OCI-LY1 (cell line): ENCODE measurements at regions not wholly inside any gene's neighbourhood (a gene's known extent, or its start where the extent isn't known, plus 50 kb on each side); places are given as distances from the start of the nearest gene placed in this dataset.
"Not testable (repeated sequence)": the region's sequence is repeated elsewhere in the genome, so short reads cannot be mapped to it uniquely, and the experiment has no call there.

ENCODE experiments used
- H2AFZ ChIP-seq: fragments of 200-600 bp; sonication (generic), shearing (Covaris generic); 2 replicates; pipeline ENCODE4 v1.6.0; 2014; ENCODE audit warnings: antibody characterized with exemption, mild to moderate bottlenecking, low read length
- H3F3A ChIP-seq: fragments of 200-600 bp; sonication (generic), shearing (Covaris generic); 2 replicates; pipeline ENCODE4 v1.6.0; 2014; ENCODE audit warnings: mild to moderate bottlenecking, antibody characterized with exemption, low read length, moderate library complexity; ENCODE audit not compliant: insufficient read depth
- H3K27ac ChIP-seq: fragments of 200-600 bp; sonication (generic); 2 replicates; pipeline ENCODE4 v1.5.1; 2014; ENCODE audit warnings: low read length, mixed run types, mild to moderate bottlenecking, low read depth; ENCODE audit not compliant: poor library complexity, severe bottlenecking
- H3K27me3 ChIP-seq: fragments of 200-600 bp; sonication (generic); 2 replicates; pipeline ENCODE4 v1.6.0; 2014; ENCODE audit warnings: antibody characterized with exemption, mild to moderate bottlenecking, low read length, moderate library complexity; ENCODE audit not compliant: insufficient read depth
- H3K36me3 ChIP-seq: fragments of 200-600 bp; sonication (generic); 2 replicates; pipeline ENCODE4 v1.6.1; 2014; ENCODE audit warnings: mild to moderate bottlenecking, antibody characterized with exemption, low read length, moderate library complexity, mixed read lengths; ENCODE audit not compliant: insufficient read depth
- H3K4me1 ChIP-seq: fragments of 200-600 bp; sonication (generic); 2 replicates; pipeline ENCODE4 v1.5.1; 2014; ENCODE audit warnings: mild to moderate bottlenecking, low read length, moderate library complexity; ENCODE audit not compliant: insufficient read depth, severe bottlenecking
- H3K4me2 ChIP-seq: fragments of 200-600 bp; sonication (generic), shearing (Covaris generic); 2 replicates; pipeline ENCODE4 v1.6.1; 2014; ENCODE audit warnings: low read length
- H3K4me3 ChIP-seq: fragments of 200-600 bp; sonication (generic); 2 replicates; pipeline ENCODE4 v1.5.1; 2014; ENCODE audit warnings: low read length, low read depth, mild to moderate bottlenecking, mixed read lengths; ENCODE audit not compliant: poor library complexity, severe bottlenecking
- H3K79me2 ChIP-seq: fragments of 200-600 bp; shearing (Covaris generic); 2 replicates; pipeline ENCODE4 v1.6.1; 2016; ENCODE audit warnings: mixed run types, low read length, mixed read lengths; ENCODE audit not compliant: insufficient read depth
- H3K9ac ChIP-seq: fragments of 200-600 bp; sonication (generic), shearing (Covaris generic); 2 replicates; pipeline ENCODE4 v1.6.1; 2014; ENCODE audit warnings: mild to moderate bottlenecking, low read length, mixed read lengths
- H3K9me2 ChIP-seq: fragments of 200-600 bp; sonication (generic), shearing (Covaris generic); 2 replicates; pipeline ENCODE4 v1.6.1; 2014; ENCODE audit warnings: low read depth, mild to moderate bottlenecking, low read length, mixed read lengths
- H3K9me3 ChIP-seq: fragments of 200-600 bp; shearing (Covaris generic); 2 replicates; pipeline ENCODE4 v1.6.1; 2014; ENCODE audit warnings: low read length, mixed read lengths
- H4K20me1 ChIP-seq: fragments of 200-600 bp; sonication (generic), shearing (Covaris generic); 2 replicates; pipeline ENCODE4 v1.6.0; 2016; ENCODE audit warnings: mild to moderate bottlenecking, low read length; ENCODE audit not compliant: insufficient read depth
- EZH2 ChIP-seq: fragments of 200-600 bp; sonication (generic), shearing (Covaris generic); IDR thresholded peaks from 2 replicates; pipeline ENCODE4 v1.8.0; 2017; ENCODE audit warnings: borderline replicate concordance, mixed run types, mild to moderate bottlenecking, antibody characterized with exemption, low read length, moderate library complexity, mixed read lengths
- TF ChIP-seq, protein P1 (sequence below): fragments of 200-600 bp; sonication (generic), shearing (Covaris generic); IDR thresholded peaks from 2 replicates; pipeline ENCODE4 v1.5.1; 2017; ENCODE audit warnings: mild to moderate bottlenecking, antibody characterized with exemption, low read length, moderate library complexity, mixed read lengths

- Histone ChIP-seq H3K9me3 (no peaks in the 10 kb centered on the region), H3K4me1 (no peaks in the 10 kb centered on the region), H2AFZ (no peak overlapping the region), H3K36me3 (no peaks in the 10 kb centered on the region), H3K27ac (no peak overlapping the region), H4K20me1 (no peaks in the 10 kb centered on the region), H3F3A (no peaks in the 10 kb centered on the region), H3K4me3 (no peak overlapping the region), H3K27me3 (no peaks in the 10 kb centered on the region), H3K9me2 (no peaks in the 10 kb centered on the region), H3K9ac (no peak overlapping the region), H3K79me2 (no peaks in the 10 kb centered on the region), H3K4me2 (no peak overlapping the region)
- no peak for TF ChIP-seq EZH2
- TF ChIP-seq, protein P1, sequence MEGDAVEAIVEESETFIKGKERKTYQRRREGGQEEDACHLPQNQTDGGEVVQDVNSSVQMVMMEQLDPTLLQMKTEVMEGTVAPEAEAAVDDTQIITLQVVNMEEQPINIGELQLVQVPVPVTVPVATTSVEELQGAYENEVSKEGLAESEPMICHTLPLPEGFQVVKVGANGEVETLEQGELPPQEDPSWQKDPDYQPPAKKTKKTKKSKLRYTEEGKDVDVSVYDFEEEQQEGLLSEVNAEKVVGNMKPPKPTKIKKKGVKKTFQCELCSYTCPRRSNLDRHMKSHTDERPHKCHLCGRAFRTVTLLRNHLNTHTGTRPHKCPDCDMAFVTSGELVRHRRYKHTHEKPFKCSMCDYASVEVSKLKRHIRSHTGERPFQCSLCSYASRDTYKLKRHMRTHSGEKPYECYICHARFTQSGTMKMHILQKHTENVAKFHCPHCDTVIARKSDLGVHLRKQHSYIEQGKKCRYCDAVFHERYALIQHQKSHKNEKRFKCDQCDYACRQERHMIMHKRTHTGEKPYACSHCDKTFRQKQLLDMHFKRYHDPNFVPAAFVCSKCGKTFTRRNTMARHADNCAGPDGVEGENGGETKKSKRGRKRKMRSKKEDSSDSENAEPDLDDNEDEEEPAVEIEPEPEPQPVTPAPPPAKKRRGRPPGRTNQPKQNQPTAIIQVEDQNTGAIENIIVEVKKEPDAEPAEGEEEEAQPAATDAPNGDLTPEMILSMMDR = no peak
Measured at GRCh38 chr2:40028792-40029488, 249.9 kb upstream of the THUMPD2 start.

DNA sequence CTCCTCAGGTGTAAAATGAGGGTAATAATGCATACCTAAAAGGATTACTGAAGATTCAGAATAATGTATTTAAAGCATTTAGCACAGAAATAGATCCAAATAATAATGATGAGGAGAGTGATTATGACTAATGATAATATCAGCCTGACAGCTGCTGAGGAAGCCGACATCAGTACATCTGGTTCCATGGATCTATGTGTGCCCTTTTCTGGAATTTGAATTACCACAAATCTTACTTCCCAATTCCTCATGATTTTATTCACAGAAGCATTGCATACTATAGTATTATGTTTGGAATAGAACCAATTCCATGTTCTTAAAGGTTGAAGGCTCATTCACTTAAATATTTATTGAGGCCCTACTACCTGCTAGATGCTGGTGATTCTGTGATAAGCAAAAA, 248.9 kb upstream of the THUMPD2 start:
- Histone ChIP-seq H3K9me2 (no peaks in the 10 kb centered on the region), H3K27me3 (no peaks in the 10 kb centered on the region), H3K79me2 (no peaks in the 10 kb centered on the region), H2AFZ (no peak overlapping the region), H3K4me3 (no peak overlapping the region), H3K27ac (no peak overlapping the region), H3K9me3 (no peaks in the 10 kb centered on the region), H3K4me1 (no peaks in the 10 kb centered on the region), H3K4me2 (no peak overlapping the region), H3K36me3 (no peaks in the 10 kb centered on the region), H3K9ac (no peak overlapping the region), H3F3A (no peaks in the 10 kb centered on the region), H4K20me1 (no peaks in the 10 kb centered on the region)
- TF ChIP-seq EZH2 = no peak
- TF ChIP-seq, protein P1 = no peak

DNA sequence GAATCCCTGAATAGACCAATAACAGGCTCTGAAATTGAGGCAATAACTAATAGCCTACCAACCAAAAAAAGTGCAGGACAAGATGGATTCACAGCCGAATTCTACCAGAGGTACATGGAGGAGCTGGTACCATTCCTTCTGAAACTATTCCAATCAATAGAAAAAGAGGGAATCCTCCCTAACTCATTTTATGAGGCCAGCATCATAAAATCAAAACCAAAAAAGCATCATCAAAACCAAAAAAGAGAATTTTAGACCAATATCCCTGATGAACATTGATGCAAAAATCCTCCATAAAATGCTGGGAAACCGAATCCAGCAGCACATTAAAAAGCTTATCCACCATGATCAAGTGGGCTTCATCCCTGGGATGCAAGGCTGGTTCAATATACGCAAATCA, 246.2 kb upstream of the THUMPD2 start:
- not testable (repeated sequence) for H4K20me1 ChIP-seq, H2AFZ ChIP-seq, H3K27me3 ChIP-seq, H3K9me3 ChIP-seq, H3K9me2 ChIP-seq, H3K9ac ChIP-seq, H3K79me2 ChIP-seq, H3K27ac ChIP-seq, H3K36me3 ChIP-seq, H3K4me3 ChIP-seq, H3F3A ChIP-seq, H3K4me2 ChIP-seq, H3K4me1 ChIP-seq

DNA sequence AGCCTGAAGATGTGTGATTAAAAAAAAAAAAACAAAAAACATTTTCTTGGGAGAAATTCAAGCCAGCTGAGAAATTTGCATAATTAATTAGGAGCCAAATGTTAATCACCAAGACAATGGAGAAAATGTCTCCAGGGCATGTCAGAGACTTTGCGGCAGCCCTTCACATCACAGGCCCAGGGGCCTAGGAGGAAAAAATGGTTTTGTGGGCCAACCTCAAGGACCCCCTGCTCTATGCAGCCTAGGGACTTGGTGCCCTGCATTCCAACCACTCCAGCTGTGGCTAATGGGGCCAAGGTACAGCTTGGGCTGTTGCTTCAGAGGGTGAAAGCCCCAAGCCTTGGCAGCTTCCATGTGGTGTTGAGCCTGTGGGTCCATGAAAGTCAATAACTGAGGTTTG, 241.9 kb upstream of the THUMPD2 start:
- Histone ChIP-seq H4K20me1 (no peaks in the 10 kb centered on the region), H2AFZ (no peak overlapping the region), H3K9me2 (no peaks in the 10 kb centered on the region), H3K27ac (no peak overlapping the region), H3K4me3 (no peak overlapping the region), H3K36me3 (no peaks in the 10 kb centered on the region), H3K9me3 (no peaks in the 10 kb centered on the region), H3K4me2 (no peak overlapping the region), H3K9ac (no peak overlapping the region), H3K27me3 (no peaks in the 10 kb centered on the region), H3K79me2 (no peaks in the 10 kb centered on the region), H3F3A (no peaks in the 10 kb centered on the region), H3K4me1 (no peaks in the 10 kb centered on the region)
- no peak for TF ChIP-seq EZH2
- TF ChIP-seq, protein P1 = no peak
